ENCODE measurements at regions not wholly inside any gene's neighbourhood (a gene's known extent, or its start where the extent isn't known, plus 50 kb on each side); places are given as distances from the start of the nearest gene placed in this dataset.

GRCh38 chr21:35457097-35457804, 408.1 kb upstream of the RUNX1 start:
- no peak for DNase-seq (ENCODE audit: low spot score)
- no peak for TF ChIP-seq CTCF (IDR thresholded peaks at IDR 0.05; ENCODE audit: extremely low read depth, missing control alignments)

DNA sequence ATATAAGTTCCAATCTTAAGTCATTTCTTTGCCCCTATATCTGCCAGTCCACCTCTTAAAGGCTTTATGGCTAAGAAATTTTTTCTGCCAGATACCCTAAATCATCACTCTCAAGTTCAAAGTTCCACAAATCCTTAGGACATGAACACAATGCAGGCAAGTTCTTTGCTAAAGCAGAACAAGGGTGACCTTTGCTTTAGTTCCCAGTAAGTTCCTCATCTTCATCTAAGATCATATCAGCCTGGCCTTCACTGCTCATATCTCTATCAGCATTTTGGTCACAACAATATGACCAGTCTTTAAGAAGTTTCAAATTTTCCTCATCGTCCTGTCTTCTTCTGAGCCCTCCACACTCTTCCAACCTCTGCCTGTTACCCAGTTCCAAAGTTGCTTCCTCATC, 402.2 kb upstream of the RUNX1 start:
- DNase-seq (ENCODE audit: low spot score), result no peak
- TF ChIP-seq CTCF (IDR thresholded peaks at IDR 0.05; ENCODE audit: extremely low read depth, missing control alignments), result no peak

- TF ChIP-seq CTCF (IDR thresholded peaks at IDR 0.05; ENCODE audit: extremely low read depth, missing control alignments), result no peak
- DNase-seq (ENCODE audit: low spot score), result no peak
Observed at GRCh38 chr21:35450830-35451229, 401.7 kb upstream of the RUNX1 start.

GRCh38 chr21:35449846-35450245, 400.7 kb upstream of the RUNX1 start:
- no peak for DNase-seq (ENCODE audit: low spot score)
- TF ChIP-seq CTCF (IDR thresholded peaks at IDR 0.05; ENCODE audit: extremely low read depth, missing control alignments), result no peak

DNA sequence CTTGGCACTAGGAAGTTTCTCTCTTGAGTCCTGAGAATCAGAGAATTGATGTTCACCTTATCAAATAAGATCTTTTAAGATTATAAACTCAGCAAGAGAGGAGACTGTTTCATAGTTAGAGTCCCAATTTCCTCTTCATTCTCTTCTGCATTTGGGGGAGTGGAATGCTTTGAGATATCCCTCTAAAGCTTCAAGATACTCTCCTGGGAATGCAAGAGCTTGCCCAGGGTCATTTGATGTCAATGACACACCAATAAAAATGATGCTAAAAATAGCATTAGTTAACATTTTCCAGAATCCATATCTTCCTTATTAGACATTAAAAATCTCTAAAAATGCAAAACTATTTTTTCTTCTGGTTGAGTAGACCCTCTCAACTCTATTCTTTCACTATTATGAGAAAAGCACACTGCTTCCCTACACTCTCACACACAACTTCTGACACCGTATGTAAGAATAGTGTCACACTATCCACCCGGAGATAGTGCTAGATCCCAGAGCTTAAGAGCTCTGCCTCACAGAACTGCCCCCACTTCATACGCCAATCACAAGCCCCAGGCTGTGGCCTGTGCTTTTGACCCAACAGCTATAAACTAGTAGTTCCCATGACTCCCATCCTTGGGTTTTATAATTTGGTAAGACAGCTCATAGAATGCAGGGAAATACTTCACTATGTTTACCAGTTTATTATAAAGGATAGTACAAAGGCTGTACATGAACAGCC, 399.9 kb upstream of the RUNX1 start:
- no peak for TF ChIP-seq CTCF (IDR thresholded peaks at IDR 0.05; ENCODE audit: extremely low read depth, missing control alignments)
- no peak for DNase-seq (ENCODE audit: low spot score)

DNA sequence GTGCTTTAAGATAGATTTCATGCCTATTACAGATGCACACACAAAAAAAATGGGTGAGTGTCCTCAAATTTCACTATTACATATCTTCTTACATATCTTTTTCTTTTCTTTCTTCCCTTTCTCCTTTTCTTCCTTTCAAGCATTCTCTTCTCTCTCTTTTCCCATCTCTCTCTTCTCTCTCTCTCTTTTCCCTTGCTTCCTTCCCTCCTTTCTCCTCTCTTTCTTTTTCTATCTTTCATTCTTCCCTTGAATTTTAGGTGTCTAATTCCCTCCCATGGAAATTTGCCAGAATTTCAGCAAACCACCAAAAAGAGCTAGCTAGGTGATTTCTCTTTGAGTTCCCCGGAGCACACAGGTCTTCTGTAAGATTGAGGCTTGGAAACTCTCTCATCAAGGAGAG, 395.3 kb upstream of the RUNX1 start:
- no peak for TF ChIP-seq CTCF (IDR thresholded peaks at IDR 0.05; ENCODE audit: extremely low read depth, missing control alignments)
- no peak for DNase-seq (ENCODE audit: low spot score)

DNA sequence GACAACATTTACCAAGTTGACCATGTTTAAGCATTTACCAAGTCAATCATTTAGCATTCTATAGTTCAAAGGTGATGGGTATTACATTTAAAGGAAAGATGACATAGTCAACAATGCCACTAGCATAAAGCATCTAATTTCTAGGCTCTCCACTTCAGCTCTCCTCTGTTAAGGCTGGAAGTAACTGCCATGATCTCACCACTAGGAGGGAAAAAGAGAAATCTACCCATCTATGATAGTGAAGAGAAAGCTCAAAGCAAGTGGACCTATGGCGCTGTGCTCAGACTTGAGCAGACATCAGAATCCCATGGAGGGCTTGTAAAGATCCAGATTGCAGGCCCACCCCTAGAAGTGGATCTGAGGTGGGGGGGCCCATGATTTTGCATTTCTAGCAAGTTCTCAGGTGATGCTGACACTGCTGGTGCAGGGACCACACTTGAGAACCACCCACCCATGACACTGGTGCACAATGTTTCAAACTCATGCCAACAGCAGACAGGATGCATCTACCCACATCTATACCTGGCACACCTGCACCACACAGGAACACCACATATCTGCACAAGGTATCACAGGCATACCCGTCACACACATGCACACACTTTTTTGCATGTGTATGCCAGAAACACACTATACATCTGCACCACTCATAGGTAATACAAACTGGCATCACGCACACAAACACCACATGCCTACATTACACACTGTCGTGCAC, 392.9 kb upstream of the RUNX1 start:
- TF ChIP-seq CTCF (IDR thresholded peaks at IDR 0.05; ENCODE audit: extremely low read depth, missing control alignments), result no peak
- DNase-seq (ENCODE audit: low spot score), result no peak
